Progenitor cell of endocrine pancreas (in vitro differentiated cells): ENCODE measurements at regions not wholly inside any gene's neighbourhood (a gene's known extent, or its start where the extent isn't known, plus 50 kb on each side); places are given as distances from the start of the nearest gene placed in this dataset.

ENCODE experiments used
- DNase-seq: peaks from one replicate; pipeline ENCODE4 v3.0.0; 2021; ENCODE audit warnings: low spot score; ENCODE audit not compliant: unreplicated experiment
- H3K27ac Mint-ChIP-seq: 2 replicates; pipeline ENCODE4 v1.8.0; 2021; ENCODE audit warnings: mild to moderate bottlenecking, moderate library complexity, mixed read lengths
- H3K27me3 Mint-ChIP-seq: 2 replicates; pipeline ENCODE4 v1.8.0; 2021; ENCODE audit warnings: mixed read lengths
- H3K36me3 Mint-ChIP-seq: 2 replicates; pipeline ENCODE4 v1.8.0; 2022; ENCODE audit warnings: mixed read lengths; ENCODE audit not compliant: insufficient read depth
- H3K4me1 Mint-ChIP-seq: 2 replicates; pipeline ENCODE4 v1.8.0; 2021; ENCODE audit warnings: low read depth, mixed read lengths
- H3K4me3 Mint-ChIP-seq: 2 replicates; pipeline ENCODE4 v1.8.0; 2021; ENCODE audit warnings: low read depth, mild to moderate bottlenecking, moderate library complexity, mixed read lengths
- H3K9me3 Mint-ChIP-seq: 2 replicates; pipeline ENCODE4 v1.8.0; 2021; ENCODE audit warnings: low read depth, mixed read lengths
- CTCF ChIP-seq: fragments of 200-600 bp; sonication (generic); IDR thresholded peaks from one replicate; pipeline ENCODE4 v1.5.0; 2021; ENCODE audit warnings: antibody characterized with exemption, mild to moderate bottlenecking; ENCODE audit not compliant: unreplicated experiment

GRCh38 chr5:15267966-15268365 lies 232.0 kb upstream of the FBXL7 start:
- no peak overlapping the region for H3K4me3 Mint-ChIP-seq
- DNase-seq = no peak
- H3K4me1 Mint-ChIP-seq = no peaks in the 10 kb centered on the region
- H3K27ac Mint-ChIP-seq = no peak overlapping the region
- no peaks in the 10 kb centered on the region for H3K9me3 Mint-ChIP-seq
- no peaks in the 10 kb centered on the region for H3K27me3 Mint-ChIP-seq
- no peak for TF ChIP-seq CTCF
- no peaks in the 10 kb centered on the region for H3K36me3 Mint-ChIP-seq

- Mint-ChIP-seq H3K4me1 (no peaks in the 10 kb centered on the region), H3K36me3 (no peaks in the 10 kb centered on the region), H3K27me3 (no peaks in the 10 kb centered on the region), H3K9me3 (no peaks in the 10 kb centered on the region), H3K4me3 (no peak overlapping the region), H3K27ac (no peak overlapping the region)
- no peak for DNase-seq
- no peak for TF ChIP-seq CTCF
These were observed 233.1 kb upstream of the FBXL7 start for GRCh38 chr5:15266841-15267240.

GRCh38 chr5:15266229-15266628 lies 233.8 kb upstream of the FBXL7 start:
- Mint-ChIP-seq H3K4me1 (no peaks in the 10 kb centered on the region), H3K4me3 (no peak overlapping the region), H3K9me3 (no peaks in the 10 kb centered on the region), H3K27ac (no peak overlapping the region), H3K36me3 (no peaks in the 10 kb centered on the region), H3K27me3 (no peaks in the 10 kb centered on the region)
- DNase-seq = no peak
- TF ChIP-seq CTCF = no peak

GRCh38 chr5:15263942-15264341 lies 236.0 kb upstream of the FBXL7 start:
- no peaks in the 10 kb centered on the region for H3K9me3 Mint-ChIP-seq
- no peaks in the 10 kb centered on the region for H3K36me3 Mint-ChIP-seq
- H3K27ac Mint-ChIP-seq = no peak overlapping the region
- DNase-seq = no peak
- TF ChIP-seq CTCF = no peak
- H3K27me3 Mint-ChIP-seq = no peaks in the 10 kb centered on the region
- H3K4me3 Mint-ChIP-seq = no peak overlapping the region
- no peaks in the 10 kb centered on the region for H3K4me1 Mint-ChIP-seq

- no peak for DNase-seq
- no peaks in the 10 kb centered on the region for H3K27me3 Mint-ChIP-seq
- H3K4me1 Mint-ChIP-seq = no peaks in the 10 kb centered on the region
- no peaks in the 10 kb centered on the region for H3K9me3 Mint-ChIP-seq
- no peak overlapping the region for H3K4me3 Mint-ChIP-seq
- H3K27ac Mint-ChIP-seq = no peak overlapping the region
- H3K36me3 Mint-ChIP-seq = no peaks in the 10 kb centered on the region
- no peak for TF ChIP-seq CTCF
These were observed 236.6 kb upstream of the FBXL7 start for GRCh38 chr5:15263406-15263805.
